Left hindlimb (tissue), 1 donor: ENCODE measurements at regions not wholly inside any gene's neighbourhood (a gene's known extent, or its start where the extent isn't known, plus 50 kb on each side); places are given as distances from the start of the nearest gene placed in this dataset.
A peak's percentile ranks its signal among the peaks of the same experiment; 100 is the strongest.

ENCODE experiments used
- DNase-seq: peaks from one replicate; pipeline ENCODE4 v3.0.0-alpha.2; 2018

GRCh38 chr16:64892835-64893785, 228.8 kb downstream of the CDH11 start:
- no peak for DNase-seq

- no peak for DNase-seq
These were observed 232.4 kb downstream of the CDH11 start for GRCh38 chr16:64889446-64889845.

GRCh38 chr16:64887651-64888050, 234.2 kb downstream of the CDH11 start:
- no peak for DNase-seq

GRCh38 chr16:64882078-64882784, 239.6 kb downstream of the CDH11 start:
- no peak for DNase-seq

GRCh38 chr16:64880994-64881393, 240.9 kb downstream of the CDH11 start:
- no peak for DNase-seq

- DNase-seq = no peak
These were observed 241.9 kb downstream of the CDH11 start for GRCh38 chr16:64880006-64880405.

- DNase-seq = peak; percentile 36
These were observed 242.9 kb downstream of the CDH11 start for GRCh38 chr16:64878940-64879339.

- no peak for DNase-seq
These were observed 249.8 kb downstream of the CDH11 start for GRCh38 chr16:64872101-64872500.

GRCh38 chr16:64870859-64871258, 251.0 kb downstream of the CDH11 start:
- no peak for DNase-seq

GRCh38 chr16:64869781-64870180, 252.1 kb downstream of the CDH11 start:
- no peak for DNase-seq

GRCh38 chr16:64866021-64866420, 255.8 kb downstream of the CDH11 start:
- DNase-seq = no peak

GRCh38 chr16:64865069-64865696, 256.7 kb downstream of the CDH11 start:
- DNase-seq = peak; percentile 76

- peak; percentile 39 for DNase-seq
These were observed 257.5 kb downstream of the CDH11 start for GRCh38 chr16:64864232-64864809.

- no peak for DNase-seq
These were observed 263.8 kb downstream of the CDH11 start for GRCh38 chr16:64858076-64858475.

- DNase-seq = no peak
These were observed 264.5 kb downstream of the CDH11 start for GRCh38 chr16:64857411-64857810.

- DNase-seq = no peak
These were observed 268.3 kb downstream of the CDH11 start for GRCh38 chr16:64853551-64853950.

GRCh38 chr16:64846966-64847365, 274.9 kb downstream of the CDH11 start:
- DNase-seq = no peak

- no peak for DNase-seq
These were observed 276.8 kb downstream of the CDH11 start for GRCh38 chr16:64845071-64845470.

GRCh38 chr16:64841482-64841881, 280.4 kb downstream of the CDH11 start:
- DNase-seq = no peak

- DNase-seq = no peak
These were observed 280.8 kb downstream of the CDH11 start for GRCh38 chr16:64841071-64841470.

GRCh38 chr16:64830653-64831052, 291.2 kb downstream of the CDH11 start:
- no peak for DNase-seq

GRCh38 chr16:64829678-64830077, 292.2 kb downstream of the CDH11 start:
- no peak for DNase-seq

GRCh38 chr16:64826374-64826773, 295.5 kb downstream of the CDH11 start:
- DNase-seq = no peak
